IMR-90 (cell line): ENCODE measurements at regions not wholly inside any gene's neighbourhood (a gene's known extent, or its start where the extent isn't known, plus 50 kb on each side); places are given as distances from the start of the nearest gene placed in this dataset.

Experiments used
- ATAC-seq: fragments of 200-7000 bp; cut with Tn5 transposase; 2 replicates; pipeline ENCODE4 v1.9.1; 2020; ENCODE audit warnings: low read depth, mild to moderate bottlenecking, moderate library complexity
- BruUV-seq: library from RNA; stranded (reverse); fragments of 400-500 nt; replicated peaks from 2 replicates; lab custom pipeline; 2021; lab: Mats Ljungman, UMichigan
- CTCF ChIA-PET: fragments of 300-600 bp; formaldehyde crosslinking; extraction: SDS; loops from one replicate; lab custom pipeline; 2021; ENCODE audit warnings: antibody characterized with exemption; lab: Yijun Ruan, JAX
- POLR2A ChIA-PET: fragments of 300-600 bp; sonication (Branson Sonifier 250); formaldehyde crosslinking; loops from one replicate; lab custom pipeline; 2022; ENCODE audit warnings: antibody characterized with exemption; ENCODE audit not compliant: unreplicated experiment; lab: Charles Lee
- DNase-seq: peaks from one replicate; pipeline ENCODE4 v3.0.0; 2013
- H2AFZ ChIP-seq: replicated peaks from 2 replicates; pipeline ENCODE3; 2013; ENCODE audit warnings: low read length, mild to moderate bottlenecking; ENCODE audit not compliant: poor library complexity
- H2AK5ac ChIP-seq: 2 replicates; pipeline ENCODE4 v1.6.1; 2013; ENCODE audit warnings: low read depth, low read length, inconsistent platforms
- H2AK9ac ChIP-seq: replicated peaks from 2 replicates; pipeline ENCODE3; 2013; ENCODE audit warnings: mild to moderate bottlenecking, low read depth, low read length, moderate library complexity; ENCODE audit not compliant: poor library complexity
- H2BK120ac ChIP-seq: 2 replicates; pipeline ENCODE4 v1.6.1; 2013; ENCODE audit warnings: low read depth, low read length, inconsistent platforms
- H2BK15ac ChIP-seq: 3 replicates; pipeline ENCODE4 v1.6.1; 2013; ENCODE audit warnings: low read depth, low read length, inconsistent platforms
- H2BK20ac ChIP-seq: 2 replicates; pipeline ENCODE4 v1.6.1; 2013; ENCODE audit warnings: low read depth, mild to moderate bottlenecking, inconsistent platforms, low read length, moderate library complexity
- H2BK5ac ChIP-seq: 2 replicates; pipeline ENCODE4 v1.6.1; 2013; ENCODE audit warnings: mild to moderate bottlenecking, low read depth, low read length, inconsistent platforms; ENCODE audit not compliant: poor library complexity, severe bottlenecking
- H3K14ac ChIP-seq: replicated peaks from 2 replicates; pipeline ENCODE4 v1.6.1; 2013; ENCODE audit warnings: low read depth, low read length, inconsistent platforms
- H3K18ac ChIP-seq: 2 replicates; pipeline ENCODE4 v1.6.1; 2013; ENCODE audit warnings: low read depth, low read length, control low read depth
- H3K23ac ChIP-seq: 2 replicates; pipeline ENCODE4 v1.6.1; 2013; ENCODE audit warnings: low read depth, low read length, inconsistent platforms
- H3K27ac ChIP-seq: 2 replicates; pipeline ENCODE4 v1.5.1; 2013; ENCODE audit warnings: mild to moderate bottlenecking, control low read depth, low read length; ENCODE audit not compliant: insufficient read depth
- H3K27me3 ChIP-seq: 2 replicates; pipeline ENCODE4 v1.6.1; 2013; ENCODE audit warnings: low read length; ENCODE audit not compliant: control insufficient read depth, insufficient read depth
- H3K36me3 ChIP-seq: 2 replicates; pipeline ENCODE4 v1.6.1; 2013; ENCODE audit warnings: low read length, mixed read lengths; ENCODE audit not compliant: control insufficient read depth, insufficient read depth
- H3K4ac ChIP-seq: 2 replicates; pipeline ENCODE4 v1.6.1; 2013; ENCODE audit warnings: low read depth, low read length, inconsistent platforms
- H3K4me1 ChIP-seq: 2 replicates; pipeline ENCODE4 v1.6.1; 2013; ENCODE audit warnings: low read length, mixed read lengths; ENCODE audit not compliant: control insufficient read depth, insufficient read depth
- H3K4me2 ChIP-seq: 2 replicates; pipeline ENCODE4 v1.6.1; 2013; ENCODE audit warnings: low read depth, mild to moderate bottlenecking, control low read depth, low read length, moderate library complexity
- H3K4me3 ChIP-seq: 2 replicates; pipeline ENCODE4 v1.5.1; 2013; ENCODE audit warnings: low read depth, mild to moderate bottlenecking, control low read depth, low read length, moderate library complexity; ENCODE audit not compliant: insufficient read depth
- H3K56ac ChIP-seq: 2 replicates; pipeline ENCODE4 v1.6.1; 2013; ENCODE audit warnings: low read length, inconsistent platforms; ENCODE audit not compliant: insufficient read depth; ENCODE audit errors: extremely low read depth
- H3K79me1 ChIP-seq, 2 experiments: 2 replicates each; pipeline ENCODE4 v1.6.1; 2013; ENCODE audit warnings: low read length in 2 of 2, inconsistent platforms in 1 of 2, low read depth in 1 of 2
- H3K9ac ChIP-seq: 2 replicates; pipeline ENCODE4 v1.6.1; 2013; ENCODE audit warnings: low read depth, low read length, control low read depth
- H3K9me1 ChIP-seq: 2 replicates; pipeline ENCODE4 v1.6.1; 2013; ENCODE audit warnings: low read length, inconsistent platforms; ENCODE audit not compliant: insufficient read depth
- H3K9me3 ChIP-seq: 2 replicates; pipeline ENCODE4 v1.6.1; 2013; ENCODE audit warnings: low read length; ENCODE audit not compliant: control insufficient read depth, insufficient read depth
- H4K20me1 ChIP-seq: 2 replicates; pipeline ENCODE4 v1.6.1; 2013; ENCODE audit warnings: low read length, inconsistent platforms; ENCODE audit not compliant: insufficient read depth
- H4K5ac ChIP-seq: 2 replicates; pipeline ENCODE4 v1.6.1; 2013; ENCODE audit warnings: mild to moderate bottlenecking, low read depth, low read length, control low read depth
- H4K8ac ChIP-seq, 2 experiments: 2 replicates each; pipeline ENCODE4 v1.6.1; 2013; ENCODE audit warnings: low read depth in 2 of 2, low read length in 2 of 2, control low read depth in 1 of 2, inconsistent platforms in 1 of 2
- H4K91ac ChIP-seq: 2 replicates; pipeline ENCODE4 v1.6.1; 2013; ENCODE audit warnings: low read depth, low read length, inconsistent platforms; ENCODE audit not compliant: insufficient read depth
- BHLHE40 ChIP-seq: fragments of 150-350 bp; IDR thresholded peaks from 2 replicates; pipeline ENCODE4 v1.6.1; 2016; ENCODE audit warnings: mild to moderate bottlenecking, low read depth, low read length
- CEBPB ChIP-seq: IDR thresholded peaks from 2 replicates; pipeline ENCODE4 v1.6.1; 2012; ENCODE audit warnings: low read depth, low read length, improper control_type of control experiment
- CHD1 ChIP-seq: IDR thresholded peaks from 2 replicates; pipeline ENCODE4 v1.6.1; 2012; ENCODE audit warnings: low read depth, low read length, improper control_type of control experiment
- FOS ChIP-seq: fragments of 150-350 bp; IDR thresholded peaks from 2 replicates; pipeline ENCODE4 v1.6.1; 2016; ENCODE audit warnings: low read depth, low read length
- MAFK ChIP-seq: IDR thresholded peaks from 2 replicates; pipeline ENCODE4 v1.6.1; 2012; ENCODE audit warnings: low read depth, low read length, improper control_type of control experiment
- MAZ ChIP-seq: IDR thresholded peaks from 2 replicates; pipeline ENCODE4 v1.6.1; 2012; ENCODE audit warnings: low read depth, mild to moderate bottlenecking, low read length, improper control_type of control experiment, moderate library complexity, borderline replicate concordance
- MXI1 ChIP-seq: IDR thresholded peaks from 2 replicates; pipeline ENCODE4 v1.6.1; 2012; ENCODE audit warnings: low read depth, mild to moderate bottlenecking, low read length, moderate library complexity, borderline replicate concordance
- NFE2L2 ChIP-seq: fragments of 150-350 bp; IDR thresholded peaks from 2 replicates; pipeline ENCODE4 v1.6.1; 2016; ENCODE audit warnings: low read depth, mild to moderate bottlenecking, low read length
- POLR2A ChIP-seq: IDR thresholded peaks from 2 replicates; pipeline ENCODE4 v1.6.1; 2012; ENCODE audit warnings: mild to moderate bottlenecking, low read depth, low read length
- RAD21 ChIP-seq: IDR thresholded peaks from 2 replicates; pipeline ENCODE4 v1.6.1; 2012; ENCODE audit warnings: low read length, improper control_type of control experiment
- RCOR1 ChIP-seq: IDR thresholded peaks from 2 replicates; pipeline ENCODE4 v1.6.1; 2012; ENCODE audit warnings: mild to moderate bottlenecking, low read length, improper control_type of control experiment; ENCODE audit not compliant: insufficient replicate concordance
- RFX5 ChIP-seq: IDR thresholded peaks from 2 replicates; pipeline ENCODE4 v1.8.0; 2012; ENCODE audit warnings: low read depth, mild to moderate bottlenecking, low read length, moderate library complexity
- SMC3 ChIP-seq: fragments of 150-350 bp; IDR thresholded peaks from 2 replicates; pipeline ENCODE4 v1.6.1; 2016; ENCODE audit warnings: low read depth, mild to moderate bottlenecking, antibody characterized with exemption, low read length, moderate library complexity
- WGBS, 2 experiments: methylation state at CpG; one replicate each; pipeline versions ENCODE4 v1.1.5 to v1.1.7; 2013; ENCODE audit warnings: missing lambda C conversion rate in 2 of 2; ENCODE audit not compliant: insufficient read length in 1 of 2; ENCODE audit errors: extremely low coverage in 2 of 2; 5-methylcytosine and 5-hydroxymethylcytosine counted together
- dilution Hi-C: fragments of 300-500 bp; cut with HindIII; formaldehyde crosslinking; loops from one replicate; pipeline ENCODE4 v1.14.3; 2018; ENCODE audit warnings: low sequenced_read_pairs; ENCODE audit not compliant: unreplicated experiment
- in situ Hi-C: fragments of 300-500 bp; cut with MboI; formaldehyde crosslinking; loops from 3 replicates; pipeline ENCODE4 v1.14.3; 2019; ENCODE audit warnings: low sequenced_read_pairs, inconsistent platforms, mixed read lengths
- intact Hi-C: fragments of 100-400 bp; cut with micrococcal nuclease; formaldehyde crosslinking; loops from 2 replicates; pipeline ENCODE4 v1.10.0; 2022
- TF ChIP-seq, protein P1 (sequence below): fragments of 150-350 bp; IDR thresholded peaks from 2 replicates; pipeline ENCODE4 v1.6.1; 2017; ENCODE audit warnings: mild to moderate bottlenecking, antibody characterized with exemption, low read length, low read depth
- TF ChIP-seq, protein P2 (sequence below): fragments of 150-350 bp; IDR thresholded peaks from 2 replicates; pipeline ENCODE4 v1.6.1; 2016; ENCODE audit warnings: low read depth, mild to moderate bottlenecking, low read length, moderate library complexity, borderline replicate concordance
- TF ChIP-seq, protein P3 (sequence below): conservative IDR thresholded peaks from 2 replicates; pipeline ENCODE4 v1.5.1; 2012; ENCODE audit warnings: mild to moderate bottlenecking, low read depth, low read length, improper control_type of control experiment

DNA sequence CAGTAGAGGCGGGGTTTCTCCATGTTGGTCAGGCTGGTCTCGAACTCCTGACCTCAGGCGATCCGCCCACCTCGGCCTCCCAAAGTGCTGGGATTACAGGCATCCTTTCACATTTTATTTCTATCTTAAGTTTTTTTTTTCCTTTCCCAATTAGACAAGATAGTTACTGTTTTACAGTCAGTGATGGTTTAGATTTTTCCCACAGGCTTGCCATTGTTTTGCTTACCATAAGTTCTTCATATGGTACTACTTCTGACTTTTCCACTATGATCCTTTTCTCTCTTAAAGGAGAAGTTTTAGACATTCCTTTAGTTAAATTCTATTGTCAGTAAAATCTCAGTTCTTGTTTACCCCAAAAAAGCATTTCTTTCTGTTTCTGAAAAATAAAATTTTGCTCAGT, 462.6 kb downstream of the CENPC start:
- no peak overlapping the region for H2BK120ac ChIP-seq
- no peak overlapping the region for H2AK5ac ChIP-seq
- no peak overlapping the region for H3K18ac ChIP-seq
- H3K56ac ChIP-seq, result no peak overlapping the region
- H2AFZ ChIP-seq, result no peak overlapping the region
- no peak overlapping the region for H3K27ac ChIP-seq
- no peaks in the 10 kb centered on the region for H3K79me1 ChIP-seq
- H3K36me3 ChIP-seq, result no peaks in the 10 kb centered on the region
- H2AK9ac ChIP-seq, result no peak overlapping the region
- TF ChIP-seq MXI1, result no peak
- TF ChIP-seq RAD21, result no peak
- no peak for TF ChIP-seq CHD1
- no peak for TF ChIP-seq NFE2L2
- TF ChIP-seq, protein P1, sequence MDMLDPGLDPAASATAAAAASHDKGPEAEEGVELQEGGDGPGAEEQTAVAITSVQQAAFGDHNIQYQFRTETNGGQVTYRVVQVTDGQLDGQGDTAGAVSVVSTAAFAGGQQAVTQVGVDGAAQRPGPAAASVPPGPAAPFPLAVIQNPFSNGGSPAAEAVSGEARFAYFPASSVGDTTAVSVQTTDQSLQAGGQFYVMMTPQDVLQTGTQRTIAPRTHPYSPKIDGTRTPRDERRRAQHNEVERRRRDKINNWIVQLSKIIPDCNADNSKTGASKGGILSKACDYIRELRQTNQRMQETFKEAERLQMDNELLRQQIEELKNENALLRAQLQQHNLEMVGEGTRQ, result no peak
- no peak for TF ChIP-seq FOS
- no peak for TF ChIP-seq POLR2A
- TF ChIP-seq RCOR1, result no peak
- no peak for TF ChIP-seq MAZ
- TF ChIP-seq, protein P2, sequence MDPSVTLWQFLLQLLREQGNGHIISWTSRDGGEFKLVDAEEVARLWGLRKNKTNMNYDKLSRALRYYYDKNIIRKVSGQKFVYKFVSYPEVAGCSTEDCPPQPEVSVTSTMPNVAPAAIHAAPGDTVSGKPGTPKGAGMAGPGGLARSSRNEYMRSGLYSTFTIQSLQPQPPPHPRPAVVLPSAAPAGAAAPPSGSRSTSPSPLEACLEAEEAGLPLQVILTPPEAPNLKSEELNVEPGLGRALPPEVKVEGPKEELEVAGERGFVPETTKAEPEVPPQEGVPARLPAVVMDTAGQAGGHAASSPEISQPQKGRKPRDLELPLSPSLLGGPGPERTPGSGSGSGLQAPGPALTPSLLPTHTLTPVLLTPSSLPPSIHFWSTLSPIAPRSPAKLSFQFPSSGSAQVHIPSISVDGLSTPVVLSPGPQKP, result no peak
- no peak for TF ChIP-seq MAFK
- TF ChIP-seq BHLHE40, result no peak
- no peak for TF ChIP-seq SMC3
- TF ChIP-seq, protein P3, sequence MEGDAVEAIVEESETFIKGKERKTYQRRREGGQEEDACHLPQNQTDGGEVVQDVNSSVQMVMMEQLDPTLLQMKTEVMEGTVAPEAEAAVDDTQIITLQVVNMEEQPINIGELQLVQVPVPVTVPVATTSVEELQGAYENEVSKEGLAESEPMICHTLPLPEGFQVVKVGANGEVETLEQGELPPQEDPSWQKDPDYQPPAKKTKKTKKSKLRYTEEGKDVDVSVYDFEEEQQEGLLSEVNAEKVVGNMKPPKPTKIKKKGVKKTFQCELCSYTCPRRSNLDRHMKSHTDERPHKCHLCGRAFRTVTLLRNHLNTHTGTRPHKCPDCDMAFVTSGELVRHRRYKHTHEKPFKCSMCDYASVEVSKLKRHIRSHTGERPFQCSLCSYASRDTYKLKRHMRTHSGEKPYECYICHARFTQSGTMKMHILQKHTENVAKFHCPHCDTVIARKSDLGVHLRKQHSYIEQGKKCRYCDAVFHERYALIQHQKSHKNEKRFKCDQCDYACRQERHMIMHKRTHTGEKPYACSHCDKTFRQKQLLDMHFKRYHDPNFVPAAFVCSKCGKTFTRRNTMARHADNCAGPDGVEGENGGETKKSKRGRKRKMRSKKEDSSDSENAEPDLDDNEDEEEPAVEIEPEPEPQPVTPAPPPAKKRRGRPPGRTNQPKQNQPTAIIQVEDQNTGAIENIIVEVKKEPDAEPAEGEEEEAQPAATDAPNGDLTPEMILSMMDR, result no peak
- no peak for TF ChIP-seq CEBPB
- no peak for TF ChIP-seq RFX5
- ChIA-PET POLR2A (no interaction called here), CTCF (no interaction called here)
- H3K4me2 ChIP-seq, result no peak overlapping the region
- no peak overlapping the region for H4K5ac ChIP-seq
- WGBS, 2 experiments, result no CpG with 5 or more reads among the region's 5 CpGs
- no peak overlapping the region for H3K23ac ChIP-seq
- no peaks in the 10 kb centered on the region for H3K4me1 ChIP-seq
- ATAC-seq (no peak), DNase-seq (no peak)
- H3K4ac ChIP-seq, result no peak overlapping the region
- no peaks in the 10 kb centered on the region for H3K27me3 ChIP-seq
- no TSS peak for BruUV-seq
- no peak overlapping the region for H2BK15ac ChIP-seq
- H3K9me3 ChIP-seq, result 0 out of 2 replicates have a peak, but pooled peaks cover 1% of the 10 kb centered on the region
- no peak overlapping the region for H2BK20ac ChIP-seq
- H4K8ac ChIP-seq, result no peak overlapping the region
- dilution Hi-C loops (no loop called here), intact Hi-C loops (no loop called here), in situ Hi-C loops (no loop called here)
- no peak overlapping the region for H4K91ac ChIP-seq
- H3K9me1 ChIP-seq, result no peaks in the 10 kb centered on the region
- H3K14ac ChIP-seq, result no peak overlapping the region
- H2BK5ac ChIP-seq, result no peak overlapping the region
- no peaks in the 10 kb centered on the region for H4K20me1 ChIP-seq
- no peak overlapping the region for H3K4me3 ChIP-seq
- no peak overlapping the region for H3K9ac ChIP-seq
